Midbrain (tissue), 1 donor: ENCODE measurements at regions not wholly inside any gene's neighbourhood (a gene's known extent, or its start where the extent isn't known, plus 50 kb on each side); places are given as distances from the start of the nearest gene placed in this dataset.

Experiments
- DNase-seq: peaks from one replicate; lab custom pipeline; 2025; lab: John Stamatoyannopoulos, UW

DNA sequence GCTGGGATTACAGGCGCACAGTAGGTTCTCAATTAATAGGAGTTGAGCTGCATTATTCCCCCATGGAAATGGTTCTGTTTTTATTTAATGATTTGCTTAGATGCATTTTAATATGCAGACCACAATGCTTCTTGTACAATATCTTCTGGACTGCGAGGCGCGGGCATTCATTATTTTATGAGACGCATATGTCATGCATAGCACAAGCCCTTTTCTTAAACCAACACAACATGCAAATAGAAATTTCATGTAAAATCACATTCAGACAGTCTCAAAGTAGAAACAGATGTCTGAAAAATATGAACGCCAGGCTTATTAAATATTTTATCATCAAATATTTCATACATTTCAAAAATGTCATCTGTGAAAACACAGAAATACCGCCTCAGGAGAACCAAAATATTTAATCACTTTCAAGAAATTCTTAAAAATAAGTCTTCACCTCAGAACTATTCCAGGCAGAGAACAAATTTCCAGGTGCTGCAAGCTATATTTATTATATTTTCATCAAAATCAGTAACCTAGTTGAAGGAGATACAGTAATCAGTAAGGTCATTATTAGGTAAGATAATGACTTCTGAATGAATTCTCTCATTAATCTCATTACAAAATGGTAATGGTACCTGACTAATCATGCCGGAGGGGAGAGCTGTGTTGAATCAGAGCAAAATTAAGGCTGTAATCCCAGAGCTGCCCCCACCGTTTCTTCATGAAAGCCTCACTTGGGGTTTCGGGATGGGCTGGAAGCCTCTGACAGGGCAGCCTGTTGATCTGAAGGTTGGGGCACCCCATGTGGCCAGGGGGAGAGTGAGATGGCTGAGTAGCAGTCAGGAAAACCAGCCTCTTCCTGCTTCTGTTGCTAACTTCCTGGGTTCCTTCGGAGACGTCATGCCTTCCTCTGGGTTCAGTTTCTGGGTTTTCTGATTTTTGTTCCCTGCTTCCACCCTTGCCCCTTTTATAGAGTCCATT is 133.9 kb upstream of the ZNF618 start:
- no peak for DNase-seq

DNA sequence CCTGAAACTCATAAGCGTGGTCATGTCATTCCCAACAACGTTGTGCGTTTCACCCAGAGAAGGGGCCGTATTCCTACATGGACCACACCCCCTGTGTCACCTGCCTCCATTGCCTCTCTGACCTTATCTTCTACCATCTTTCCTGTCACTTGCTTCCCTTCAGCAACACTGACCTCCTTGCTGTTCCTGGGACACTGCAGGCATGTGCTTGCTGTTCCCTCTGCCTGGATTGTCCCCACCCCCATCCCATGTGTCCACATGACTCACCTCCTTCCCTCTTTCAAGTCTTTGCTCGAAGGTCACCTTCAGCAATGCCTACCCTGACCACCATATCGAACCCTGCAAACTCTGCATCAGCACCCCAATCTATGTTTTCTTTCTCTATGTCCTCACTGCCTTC is 133.2 kb upstream of the ZNF618 start:
- DNase-seq = no peak

DNA sequence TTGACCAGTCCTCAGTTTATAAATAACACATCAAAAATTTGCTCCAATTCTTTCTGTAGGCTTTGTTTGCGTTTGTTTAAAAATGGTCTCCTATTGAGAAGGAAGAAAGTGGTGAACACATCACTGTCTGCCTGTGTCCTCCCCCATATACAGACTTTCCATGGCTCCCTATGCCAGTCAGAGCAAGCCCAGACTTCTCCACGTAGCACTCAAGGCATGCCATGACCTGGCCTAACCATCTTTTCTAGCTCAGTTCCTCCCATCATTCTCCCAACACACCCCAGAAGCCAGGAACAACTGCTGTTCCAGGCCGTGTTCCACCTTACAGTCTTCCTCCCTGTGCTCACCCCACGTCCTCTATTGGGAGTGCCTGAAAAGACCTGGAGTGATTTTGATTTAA is 129.6 kb upstream of the ZNF618 start:
- no peak for DNase-seq

DNA sequence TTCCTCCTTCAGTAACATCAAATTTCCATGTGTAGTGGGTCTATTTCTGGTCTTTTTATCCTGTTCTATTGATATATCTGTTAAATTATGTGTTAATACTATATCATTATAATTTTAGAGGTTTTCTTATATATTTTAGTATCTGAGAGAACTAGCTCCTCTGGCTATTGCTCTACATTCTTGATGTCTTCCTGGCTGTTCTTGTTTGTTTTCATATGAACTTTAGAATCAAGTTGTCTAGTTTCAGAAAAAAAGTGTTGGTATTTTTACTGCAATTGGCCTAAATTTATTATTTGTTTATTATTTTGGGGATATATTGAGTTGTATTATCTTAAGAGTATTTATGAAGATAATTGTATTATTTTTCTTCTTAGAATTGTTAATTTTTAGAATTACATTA is 128.0 kb upstream of the ZNF618 start:
- no peak for DNase-seq

DNA sequence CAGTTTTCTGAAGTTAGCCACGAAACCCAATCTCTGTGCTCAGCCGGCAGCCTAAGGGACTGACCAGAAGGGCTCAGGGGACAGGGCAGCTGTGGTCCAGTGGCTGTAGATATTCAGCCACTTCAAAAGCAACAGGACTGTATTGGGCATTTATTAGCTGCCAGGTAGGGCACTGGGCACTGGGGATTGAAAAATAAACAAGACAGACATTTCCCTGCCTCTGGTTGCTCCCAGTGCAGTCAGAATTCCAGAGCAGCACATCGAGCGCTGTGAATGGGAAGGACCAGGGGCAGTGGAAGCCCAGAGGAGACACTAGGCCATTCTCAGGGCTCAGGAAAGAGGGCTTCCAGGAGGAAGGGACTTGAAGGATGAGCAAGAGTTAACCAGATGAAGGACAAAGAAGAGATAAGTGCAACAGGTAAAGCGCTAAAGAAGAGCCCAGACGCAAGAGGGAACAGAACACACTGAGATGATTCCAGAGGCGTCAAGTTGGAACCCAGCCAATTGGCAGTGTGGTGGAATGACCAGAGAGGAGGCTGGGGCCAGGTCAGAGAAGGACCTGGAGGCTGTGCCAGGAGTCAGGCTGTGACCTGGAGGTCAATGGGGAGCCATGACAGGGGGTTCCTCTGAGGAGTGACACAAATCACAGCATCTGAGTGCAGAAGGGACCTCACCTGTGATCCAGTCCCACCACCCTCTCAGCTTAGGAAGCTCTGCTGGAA is 122.5 kb upstream of the ZNF618 start:
- DNase-seq = no peak

DNA sequence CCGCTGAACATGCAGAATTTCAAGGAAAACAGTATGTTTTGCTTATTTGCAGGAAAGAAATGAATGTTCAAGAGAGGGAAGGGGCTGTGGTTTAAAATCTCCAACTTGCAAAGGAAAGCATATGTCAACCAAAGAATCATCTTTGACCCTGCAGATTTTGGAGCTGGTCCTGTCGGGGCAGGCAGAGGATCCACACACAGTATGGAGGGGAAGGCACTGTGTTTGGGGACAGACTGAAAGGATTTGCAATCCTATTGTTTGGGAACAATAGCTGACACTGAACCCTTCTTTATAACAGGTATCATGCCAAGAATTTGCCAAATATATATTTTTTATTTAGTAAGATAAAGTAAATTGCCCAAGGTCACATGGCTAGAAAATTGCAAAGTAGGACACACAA is 121.4 kb upstream of the ZNF618 start:
- DNase-seq = no peak

DNA sequence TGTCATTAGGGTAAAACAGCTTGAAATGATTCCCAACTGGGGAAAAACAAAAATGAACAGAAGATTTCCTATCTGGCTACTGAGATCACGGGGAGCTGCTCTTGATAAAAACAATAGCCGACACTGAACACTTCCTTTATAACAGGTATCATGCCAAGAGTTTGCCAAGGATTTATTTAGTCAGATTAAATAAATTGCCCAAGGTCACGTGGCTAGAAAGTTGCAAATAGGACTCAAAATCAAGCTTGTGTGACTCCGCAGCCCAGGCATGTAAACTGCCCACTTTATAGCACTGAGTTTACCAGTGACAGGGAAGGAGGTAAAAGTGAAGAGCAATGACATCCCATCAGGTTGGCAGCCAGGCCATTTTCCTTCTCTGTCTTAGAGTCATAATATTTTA is 120.7 kb upstream of the ZNF618 start:
- DNase-seq = no peak

DNA sequence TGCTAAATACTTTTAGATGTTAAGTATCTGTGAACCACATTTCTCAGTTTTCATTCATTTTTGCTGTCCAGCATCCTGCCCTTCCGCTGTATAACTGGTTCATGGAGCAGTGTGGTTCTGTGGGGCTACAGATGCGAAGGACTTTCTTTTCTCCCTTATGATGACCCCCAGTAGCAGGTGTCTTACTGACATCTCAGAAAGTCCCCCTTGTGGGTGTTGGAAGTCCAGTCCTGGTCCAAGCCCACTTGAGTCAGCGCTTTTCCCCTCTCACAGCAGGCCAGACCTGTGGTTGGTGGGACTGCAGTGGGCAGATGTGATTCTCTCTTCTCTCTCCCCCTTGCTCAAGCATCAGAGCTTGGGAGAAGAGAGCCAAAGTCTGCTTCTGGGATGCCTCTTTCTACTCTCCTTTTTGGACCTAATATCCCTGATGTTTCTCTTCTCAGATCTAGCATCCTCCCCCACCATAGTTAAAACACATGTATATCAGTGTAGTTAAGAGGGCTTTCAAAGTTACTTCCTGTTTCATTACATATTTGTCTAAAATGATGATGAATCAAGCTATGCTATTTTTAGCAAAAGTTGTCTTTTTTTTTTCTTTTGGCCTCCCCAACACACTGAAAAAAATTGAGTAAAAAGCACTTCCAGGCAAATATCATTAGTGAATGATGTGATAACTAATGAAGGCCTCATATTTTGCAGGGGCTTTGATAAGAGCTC is 119.5 kb upstream of the ZNF618 start:
- no peak for DNase-seq

DNA sequence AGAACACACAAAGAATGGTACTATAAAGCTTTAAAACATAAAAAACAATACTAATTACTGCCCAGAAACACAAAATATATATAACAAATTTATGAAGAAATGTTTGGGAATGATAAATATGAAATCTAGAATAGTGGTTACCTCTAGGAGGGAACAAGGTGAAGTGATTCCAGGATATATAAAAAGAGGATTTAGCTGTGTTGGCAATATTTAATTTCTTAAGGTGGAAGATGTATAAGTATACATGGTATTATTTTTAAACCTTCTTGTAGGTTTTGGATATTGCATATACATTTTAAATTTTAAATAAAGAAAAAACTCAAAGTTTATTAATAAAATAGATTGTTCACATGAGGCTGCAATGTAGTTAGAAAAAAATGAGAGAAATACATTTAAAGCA is 112.7 kb upstream of the ZNF618 start:
- no peak for DNase-seq

DNA sequence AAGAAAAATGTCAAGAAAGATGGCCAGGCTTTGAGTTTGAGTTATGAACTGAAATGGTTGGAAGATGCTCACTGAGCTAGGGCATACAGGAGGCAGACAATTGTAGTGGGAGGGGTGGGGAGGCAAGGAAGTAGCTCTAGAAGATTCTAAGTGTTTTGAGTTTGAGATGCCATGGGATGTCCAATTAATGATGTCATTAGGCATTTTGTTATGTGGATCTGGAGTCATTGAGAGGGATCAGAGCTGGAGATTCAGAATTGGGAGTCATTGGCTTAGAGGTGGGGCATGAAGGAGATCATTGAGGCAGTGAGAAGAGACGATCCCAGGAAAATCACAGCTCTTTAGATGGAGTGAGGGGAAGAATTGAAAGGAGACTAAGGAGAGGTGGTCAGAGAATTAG is 111.5 kb upstream of the ZNF618 start:
- DNase-seq = no peak

DNA sequence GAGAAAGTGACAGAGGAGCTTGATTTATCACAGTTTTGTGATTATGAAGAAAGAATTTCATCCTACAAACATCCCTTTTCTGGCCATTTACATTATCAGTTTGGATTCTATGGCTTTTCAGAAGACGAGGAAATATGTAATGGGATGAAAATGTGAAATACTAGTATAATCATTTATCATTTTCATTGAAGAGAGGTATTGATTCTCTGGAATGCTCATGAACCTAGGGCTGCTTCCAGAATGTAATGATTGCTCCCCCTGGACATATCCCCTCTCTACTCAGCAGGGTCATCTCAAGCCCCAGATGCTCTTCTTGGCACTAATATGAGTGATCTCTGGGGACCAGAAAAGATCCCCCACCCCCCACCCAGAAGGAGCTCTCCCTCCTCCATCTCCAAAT is 106.7 kb upstream of the ZNF618 start:
- no peak for DNase-seq

DNA sequence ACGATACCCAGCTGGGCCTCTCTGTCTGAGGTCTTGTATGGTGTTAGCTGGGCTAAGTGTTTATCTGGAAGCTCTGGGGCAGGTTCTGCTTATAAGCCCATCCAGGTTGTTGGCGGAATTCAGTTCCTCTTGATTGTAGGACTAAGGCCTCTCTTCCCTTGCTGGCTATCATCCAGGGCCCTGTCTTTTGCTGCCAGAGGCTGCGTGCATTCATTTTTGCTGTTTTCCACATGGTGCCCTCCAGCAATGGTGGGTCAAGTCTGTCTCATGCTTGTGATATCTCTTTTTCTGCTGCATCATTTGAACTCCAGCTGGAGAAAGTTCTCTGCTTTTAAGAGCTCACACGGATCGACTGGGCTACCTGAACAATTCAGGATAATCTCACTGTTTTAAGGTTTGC is 105.7 kb upstream of the ZNF618 start:
- no peak for DNase-seq

DNA sequence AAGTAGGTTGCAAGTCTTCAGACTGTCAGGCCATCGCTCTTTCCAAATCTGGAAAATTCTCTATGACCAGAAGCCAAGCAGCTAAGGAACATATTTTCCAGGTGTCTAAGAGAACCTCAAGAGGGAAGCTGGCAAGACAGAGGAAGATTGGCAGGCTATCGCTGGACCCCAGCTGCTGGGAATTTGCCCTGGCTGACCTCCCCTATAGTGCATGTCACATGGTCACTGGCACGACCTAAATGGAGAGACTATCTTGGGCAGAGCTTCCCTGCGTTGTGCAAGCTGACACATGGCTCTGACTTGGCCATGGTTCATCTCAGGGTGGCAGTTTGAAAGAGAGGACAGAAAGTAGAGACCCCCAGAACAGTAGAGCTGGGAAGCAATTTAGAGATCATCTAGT is 104.9 kb upstream of the ZNF618 start:
- no peak for DNase-seq

DNA sequence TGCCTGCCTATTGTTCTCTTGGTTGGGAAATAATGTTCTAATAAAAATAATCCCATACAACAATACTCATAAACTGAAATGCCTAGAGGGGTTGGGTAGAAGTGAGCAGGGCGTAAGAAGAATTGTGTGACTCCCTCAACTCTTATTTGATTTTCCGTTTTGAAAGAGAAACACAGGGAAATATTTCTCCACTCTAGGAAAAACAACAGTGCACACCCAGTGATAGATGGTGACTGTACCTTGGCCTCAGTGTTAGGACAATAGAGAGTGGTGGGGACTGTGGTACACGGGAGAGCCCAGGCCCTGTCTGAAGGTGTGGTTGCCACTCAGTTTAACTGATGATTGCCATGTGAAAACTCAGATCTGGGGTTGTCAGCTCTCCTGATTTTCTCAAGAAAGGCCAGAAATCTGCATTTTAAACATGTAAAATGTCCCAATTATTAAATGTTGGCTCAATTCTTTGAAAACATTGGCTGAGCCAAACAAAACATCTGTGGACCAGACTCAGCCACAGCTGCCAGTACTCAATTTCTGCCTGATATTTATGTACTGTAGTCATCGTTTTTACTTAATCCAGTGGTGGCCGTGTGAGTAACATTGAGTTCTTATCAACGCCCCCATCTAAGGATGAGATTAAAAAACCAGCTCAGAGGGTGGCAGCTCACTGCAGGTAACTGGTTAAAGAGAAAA is 103.8 kb upstream of the ZNF618 start:
- no peak for DNase-seq

DNA sequence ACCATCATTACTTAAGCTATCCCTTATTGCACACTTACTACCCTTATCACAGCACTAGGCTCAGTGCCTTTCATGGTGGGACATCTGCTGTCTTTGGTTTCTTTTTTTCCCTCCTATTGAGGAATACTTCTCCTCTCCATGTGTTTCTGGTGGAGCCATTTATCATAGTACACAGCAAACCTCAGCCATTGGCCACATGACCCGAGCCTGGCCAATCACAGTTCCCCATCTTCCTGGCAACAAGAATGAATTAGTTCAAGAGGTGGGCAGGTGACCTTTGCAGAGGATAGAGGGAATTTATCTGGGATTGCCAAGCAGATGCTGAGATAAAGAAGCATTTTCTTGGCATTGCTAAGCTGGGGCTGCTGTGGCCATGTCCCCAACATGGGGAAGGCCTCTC is 101.1 kb upstream of the ZNF618 start:
- no peak for DNase-seq

DNA sequence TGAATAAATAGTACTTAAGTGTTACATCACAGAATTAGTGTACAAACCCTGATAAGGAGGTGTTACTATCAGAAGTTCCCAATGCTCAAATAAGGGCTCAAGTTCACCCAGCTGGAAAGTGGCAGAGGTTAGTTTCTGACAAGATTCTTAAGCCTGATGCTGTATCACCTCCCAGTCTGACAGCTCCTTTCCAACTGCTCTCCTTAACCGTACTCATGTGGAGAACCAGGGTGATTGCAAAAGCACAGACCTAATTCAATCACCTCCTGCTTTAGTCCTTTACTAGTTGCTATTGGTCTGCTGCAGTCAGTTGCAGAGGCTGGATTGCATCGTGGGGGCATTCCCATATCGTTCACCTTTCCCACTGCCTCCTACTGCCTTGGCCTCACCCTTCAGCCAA is 100.4 kb upstream of the ZNF618 start:
- DNase-seq = no peak

DNA sequence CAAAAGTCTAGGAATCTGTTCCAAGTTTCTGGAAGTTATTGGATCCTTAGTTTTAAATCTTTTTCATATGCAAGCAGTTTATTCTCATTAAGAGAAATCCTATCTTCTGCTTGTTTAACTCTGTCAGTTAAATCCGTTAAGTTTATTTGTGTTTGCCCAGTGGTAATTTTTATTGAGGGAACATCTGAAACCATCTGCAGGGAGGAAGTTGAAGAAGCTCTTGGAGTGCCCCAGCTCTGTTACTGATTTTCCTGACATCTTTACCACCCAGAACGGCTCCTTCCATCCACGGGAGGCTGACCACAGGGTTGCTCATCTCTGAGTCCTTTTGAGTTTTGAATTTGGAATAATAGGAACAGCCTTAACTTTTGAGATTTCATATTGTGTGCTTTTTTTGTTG is 99.9 kb upstream of the ZNF618 start:
- no peak for DNase-seq

DNA sequence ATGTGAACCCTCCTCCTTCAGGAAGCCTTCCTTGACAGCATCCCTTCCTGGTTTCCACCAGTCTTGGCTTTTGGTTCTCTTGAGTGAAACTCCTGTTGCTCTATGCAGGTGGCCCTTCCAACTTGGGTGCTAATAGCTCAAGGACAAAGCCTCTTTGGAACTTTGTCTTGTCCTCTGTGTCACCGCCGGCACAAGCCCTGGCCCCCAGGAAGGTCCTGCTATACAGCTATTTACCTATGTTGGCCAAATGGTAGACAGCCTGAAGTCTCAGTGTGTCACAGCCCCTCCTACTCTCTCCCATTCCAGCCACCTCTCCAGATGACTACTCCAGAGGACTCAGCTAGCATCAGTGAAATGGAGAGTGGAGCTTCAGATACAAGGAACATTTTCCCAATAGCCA is 94.7 kb upstream of the ZNF618 start:
- DNase-seq = no peak

DNA sequence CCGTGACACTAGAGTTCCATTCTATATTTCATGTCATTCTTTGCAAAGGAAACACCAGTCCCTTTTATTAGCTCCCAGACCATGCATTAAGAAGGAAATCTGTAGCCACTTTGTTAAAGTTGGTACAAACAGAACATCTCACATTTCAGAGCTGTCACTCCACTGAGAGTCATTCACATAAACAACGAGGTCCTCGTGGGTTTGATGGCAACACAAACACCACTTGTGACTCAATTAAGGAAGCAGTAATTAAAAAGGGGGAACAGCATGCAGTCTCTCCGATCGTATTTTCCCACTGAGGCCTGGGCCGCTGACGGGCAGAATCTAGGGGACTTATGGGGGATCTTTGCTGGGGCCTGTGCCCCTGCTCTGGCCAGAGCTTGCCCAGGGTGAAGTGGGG is 94.2 kb upstream of the ZNF618 start:
- DNase-seq = no peak

DNA sequence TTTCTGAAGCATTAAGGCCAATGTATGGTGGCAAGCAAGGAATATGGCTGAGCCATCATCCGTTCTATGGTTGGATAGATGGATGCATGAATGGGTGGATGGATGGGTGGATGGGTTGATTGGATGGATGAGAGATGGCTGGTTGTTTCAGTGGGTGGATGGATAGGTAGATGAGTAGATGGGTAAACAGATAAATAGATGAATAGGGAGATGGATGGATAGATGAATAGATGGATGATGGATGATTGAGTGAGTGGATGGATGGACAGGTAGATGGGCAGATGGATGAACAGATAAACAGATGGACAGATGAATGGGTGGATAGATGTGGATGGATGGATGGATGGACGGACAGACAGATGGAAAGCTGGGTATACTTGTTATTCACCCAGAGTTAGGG is 92.6 kb upstream of the ZNF618 start:
- DNase-seq = no peak

DNA sequence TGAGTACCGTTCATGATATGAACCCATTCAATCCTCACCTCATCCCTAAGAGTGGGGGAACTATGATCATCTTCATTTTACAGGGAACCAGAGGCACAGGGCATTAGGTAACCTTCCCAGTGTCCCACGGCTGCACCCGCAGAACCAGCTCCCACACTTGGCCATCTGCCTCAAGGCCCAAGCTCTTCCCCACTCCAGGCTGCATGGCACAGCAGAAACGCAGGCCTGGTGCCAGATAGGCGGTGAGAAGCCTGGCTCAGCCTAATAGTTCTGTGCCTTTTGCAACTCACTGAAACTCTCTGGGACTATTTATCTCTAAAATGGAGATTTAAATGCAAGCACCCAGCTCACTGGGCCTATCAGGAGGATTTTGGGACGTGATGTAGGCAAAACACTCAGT is 90.8 kb upstream of the ZNF618 start:
- peak; percentile 6 for DNase-seq

DNA sequence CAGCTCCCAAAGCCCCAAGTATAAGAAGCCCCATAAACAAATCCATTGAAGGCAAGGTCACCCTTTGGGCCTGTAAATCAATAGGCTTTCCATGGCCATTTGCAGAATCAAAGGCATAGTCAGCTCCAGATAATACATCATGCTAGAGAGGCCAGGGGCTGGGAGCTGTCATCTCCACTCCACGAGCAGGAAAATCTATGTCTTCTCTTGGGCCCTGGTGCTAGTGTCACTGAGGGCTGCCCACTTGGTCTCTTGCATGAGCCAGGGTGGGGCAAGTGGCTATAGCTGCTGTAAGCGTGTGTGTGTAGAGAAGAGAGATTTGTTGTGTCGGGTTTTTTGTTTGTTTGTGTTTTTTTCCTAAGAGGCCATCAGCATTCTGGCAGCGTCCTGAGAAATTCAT is 90.0 kb upstream of the ZNF618 start:
- no peak for DNase-seq
